ENCODE measurements at regions not wholly inside any gene's neighbourhood (a gene's known extent, or its start where the extent isn't known, plus 50 kb on each side); places are given as distances from the start of the nearest gene placed in this dataset.

GRCh38 chr6:19042420-19042819 is 655.3 kb downstream of the RNF144B start:
- no peaks in the 10 kb centered on the region for H3F3A ChIP-seq (ENCODE audit: insufficient read depth, low read length, poor library complexity, severe bottlenecking)
- no peak for TF ChIP-seq EP300 (conservative IDR thresholded peaks at IDR 0.05; ENCODE audit: poor library complexity, severe bottlenecking)
- TF ChIP-seq EZH2 (IDR thresholded peaks at IDR 0.05; ENCODE audit: borderline replicate concordance, insufficient read depth, low read length, poor library complexity, severe bottlenecking), result no peak
- no peak for TF ChIP-seq TAF1 (IDR thresholded peaks at IDR 0.05; ENCODE audit: low read depth)
- TF ChIP-seq CTCF (IDR thresholded peaks at IDR 0.05; ENCODE audit: poor library complexity, severe bottlenecking), result no peak
- TF ChIP-seq SMC3 (conservative IDR thresholded peaks at IDR 0.05; ENCODE audit: poor library complexity), result no peak
- TF ChIP-seq POLR2AphosphoS5 (IDR thresholded peaks at IDR 0.05), result no peak
- TF ChIP-seq RAD21 (conservative IDR thresholded peaks at IDR 0.05), result no peak
- no peak for TF ChIP-seq MXI1 (conservative IDR thresholded peaks at IDR 0.05; ENCODE audit: poor library complexity, severe bottlenecking)
- TF ChIP-seq REST (IDR thresholded peaks at IDR 0.05; ENCODE audit: borderline replicate concordance), result no peak
- no peaks in the 10 kb centered on the region for H4K20me1 ChIP-seq (ENCODE audit: insufficient read depth)
- H2AFZ ChIP-seq (ENCODE audit: low read depth, low read length), result no peak overlapping the region
- H3K27me3 ChIP-seq (ENCODE audit: insufficient read depth, low read depth, low read length), result no peaks in the 10 kb centered on the region
- H3K9me2 ChIP-seq (ENCODE audit: insufficient read depth, low read length), result no peaks in the 10 kb centered on the region
- H3K27ac ChIP-seq (ENCODE audit: low read length), result no peak overlapping the region
- no peaks in the 10 kb centered on the region for H3K79me2 ChIP-seq (replicated peaks; ENCODE audit: insufficient read depth, low read length)
- no peak overlapping the region for H3K4me2 ChIP-seq (ENCODE audit: low read length)
- H3K36me3 ChIP-seq (ENCODE audit: insufficient read depth, low read length), result no peaks in the 10 kb centered on the region
- no peaks in the 10 kb centered on the region for H3K9me3 ChIP-seq (ENCODE audit: low read length)
- no peak overlapping the region for H3K4me3 ChIP-seq (ENCODE audit: low read length)
- no peak overlapping the region for H3K9ac ChIP-seq (ENCODE audit: low read length)

GRCh38 chr6:19050765-19051164 is 663.6 kb downstream of the RNF144B start:
- H3K27me3 ChIP-seq (ENCODE audit: insufficient read depth, low read depth, low read length), result no peaks in the 10 kb centered on the region
- TF ChIP-seq REST (IDR thresholded peaks at IDR 0.05; ENCODE audit: borderline replicate concordance) (no peak), RAD21 (conservative IDR thresholded peaks at IDR 0.05) (no peak), CTCF (IDR thresholded peaks at IDR 0.05; ENCODE audit: poor library complexity, severe bottlenecking) (no peak), EP300 (conservative IDR thresholded peaks at IDR 0.05; ENCODE audit: poor library complexity, severe bottlenecking) (no peak), EZH2 (IDR thresholded peaks at IDR 0.05; ENCODE audit: borderline replicate concordance, insufficient read depth, low read length, poor library complexity, severe bottlenecking) (no peak), MXI1 (conservative IDR thresholded peaks at IDR 0.05; ENCODE audit: poor library complexity, severe bottlenecking) (no peak), POLR2AphosphoS5 (IDR thresholded peaks at IDR 0.05) (no peak), TAF1 (IDR thresholded peaks at IDR 0.05; ENCODE audit: low read depth) (no peak), SMC3 (conservative IDR thresholded peaks at IDR 0.05; ENCODE audit: poor library complexity) (no peak)
- H3K4me3 ChIP-seq (ENCODE audit: low read length), result no peak overlapping the region
- H3K9ac ChIP-seq (ENCODE audit: low read length), result no peak overlapping the region
- H3K79me2 ChIP-seq (replicated peaks; ENCODE audit: insufficient read depth, low read length), result no peaks in the 10 kb centered on the region
- H3K9me3 ChIP-seq (ENCODE audit: low read length), result peaks cover 5% of the 10 kb centered on the region
- H3K4me2 ChIP-seq (ENCODE audit: low read length), result no peak overlapping the region
- no peaks in the 10 kb centered on the region for H3F3A ChIP-seq (ENCODE audit: insufficient read depth, low read length, poor library complexity, severe bottlenecking)
- H3K27ac ChIP-seq (ENCODE audit: low read length), result no peak overlapping the region
- H2AFZ ChIP-seq (ENCODE audit: low read depth, low read length), result no peak overlapping the region
- no peaks in the 10 kb centered on the region for H3K36me3 ChIP-seq (ENCODE audit: insufficient read depth, low read length)
- H3K9me2 ChIP-seq (ENCODE audit: insufficient read depth, low read length), result no peaks in the 10 kb centered on the region
- H4K20me1 ChIP-seq (ENCODE audit: insufficient read depth), result no peaks in the 10 kb centered on the region
